Stimulated activated CD4-positive, alpha-beta T cell treated with anti-CD3 and anti-CD28 coated beads, Interleukin-15, amount 100 ng/mL, for 48 hours (primary cell): ENCODE measurements at regions not wholly inside any gene's neighbourhood (a gene's known extent, or its start where the extent isn't known, plus 50 kb on each side); places are given as distances from the start of the nearest gene placed in this dataset.

Experiments
- DNase-seq, 2 donors: peaks; one replicate each; pipeline ENCODE4 v3.0.0-alpha.2; 2020; ENCODE audit warnings: low read depth in 2 of 2

DNA sequence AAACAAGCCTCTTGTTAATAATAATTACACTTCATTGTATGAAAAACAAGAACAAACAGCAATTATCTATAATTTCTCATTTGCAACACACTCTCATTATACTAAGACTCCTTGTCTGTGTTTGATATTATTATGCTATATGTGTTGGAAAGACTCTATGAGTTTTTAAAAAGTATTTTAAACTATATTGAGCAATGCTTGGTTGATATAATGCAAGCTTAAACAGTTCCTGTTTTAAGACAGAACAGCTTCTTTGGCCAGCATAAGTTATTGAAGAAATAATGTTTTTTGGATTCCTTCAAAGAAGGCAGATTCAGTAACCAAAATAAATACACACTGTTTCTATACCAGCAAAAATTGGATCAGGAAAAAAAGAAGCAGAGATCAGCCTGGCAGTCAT lies 871.4 kb downstream of the MAT2B start:
- no peak for DNase-seq

DNA sequence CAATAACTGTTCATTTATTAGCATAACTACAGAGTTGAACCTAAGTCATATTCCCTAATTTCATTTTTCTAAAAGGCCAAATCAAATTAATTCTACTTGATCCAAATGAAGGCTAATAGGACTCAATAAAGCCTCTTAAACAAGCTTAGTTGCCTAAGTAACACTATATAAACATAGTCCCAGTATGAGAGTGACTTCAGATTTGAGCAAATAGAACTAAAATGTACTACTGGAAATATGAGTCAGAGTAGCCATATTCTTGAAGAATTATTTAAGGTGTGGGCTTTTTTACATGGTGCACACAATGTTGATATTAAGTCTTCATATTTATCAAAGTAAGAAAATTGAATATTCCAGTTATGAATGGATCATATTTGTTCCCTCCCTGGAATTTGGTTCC lies 872.3 kb downstream of the MAT2B start:
- DNase-seq = no peak

DNA sequence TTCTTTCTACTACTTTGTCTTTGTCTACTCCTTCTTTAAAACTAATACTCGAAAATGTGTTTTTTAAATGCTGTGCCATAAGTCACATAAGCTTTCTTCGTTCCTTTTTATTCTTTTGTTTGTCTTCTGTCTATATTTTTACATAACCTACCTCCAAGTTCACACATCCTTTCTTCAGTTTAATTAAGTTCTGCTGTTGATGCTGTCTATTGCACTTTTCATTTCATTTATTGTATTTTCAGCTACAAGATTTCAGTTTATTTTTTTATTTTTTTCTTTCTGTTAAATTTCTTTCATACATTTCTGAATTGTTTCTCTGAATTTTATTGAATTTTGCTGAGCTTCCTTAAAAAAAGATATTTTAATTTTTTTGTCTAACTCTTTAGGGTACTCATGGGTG lies 878.2 kb downstream of the MAT2B start:
- no peak for DNase-seq

DNA sequence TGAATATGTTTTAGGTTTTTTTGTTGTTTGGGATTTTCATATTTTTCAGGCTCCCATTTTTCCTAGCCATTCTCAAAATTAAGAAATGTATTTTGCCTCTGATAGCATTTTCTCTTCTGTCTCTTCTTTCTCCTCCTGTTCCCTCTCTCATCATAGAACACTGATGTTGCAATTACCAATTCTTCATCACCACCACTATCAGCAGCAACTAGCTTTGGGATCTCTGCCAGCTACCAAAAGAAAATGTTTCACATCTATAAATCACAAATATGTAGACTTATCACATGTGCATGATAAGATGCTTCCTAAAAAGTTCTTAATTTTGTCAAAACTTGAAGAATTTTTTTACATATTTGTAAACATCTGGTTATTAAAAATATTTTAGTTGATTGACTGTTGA lies 887.1 kb downstream of the MAT2B start:
- no peak for DNase-seq

DNA sequence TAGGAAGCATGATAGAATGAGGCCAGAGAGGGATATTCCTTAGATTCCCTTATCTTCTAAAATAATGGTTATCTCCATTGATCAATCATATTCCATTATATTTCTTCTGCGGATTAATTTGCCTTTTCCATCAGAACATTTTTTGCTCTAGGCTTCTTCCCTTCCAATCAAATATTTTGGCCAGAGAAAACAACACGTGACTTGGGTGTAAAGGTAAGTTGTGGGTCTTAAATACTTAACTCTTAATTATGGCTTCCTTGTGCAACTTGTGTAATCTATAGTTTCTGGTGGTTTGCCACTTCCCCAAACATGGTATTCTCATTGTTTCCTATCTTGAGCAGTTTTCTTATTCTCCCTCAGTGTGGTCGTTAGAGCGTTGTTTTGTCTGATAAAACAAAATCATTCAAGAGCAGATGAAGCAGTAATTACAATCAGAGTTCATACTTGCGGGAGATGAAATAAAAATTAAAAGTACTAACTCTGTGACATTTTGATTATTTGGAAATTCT lies 889.3 kb downstream of the MAT2B start:
- no peak for DNase-seq

DNA sequence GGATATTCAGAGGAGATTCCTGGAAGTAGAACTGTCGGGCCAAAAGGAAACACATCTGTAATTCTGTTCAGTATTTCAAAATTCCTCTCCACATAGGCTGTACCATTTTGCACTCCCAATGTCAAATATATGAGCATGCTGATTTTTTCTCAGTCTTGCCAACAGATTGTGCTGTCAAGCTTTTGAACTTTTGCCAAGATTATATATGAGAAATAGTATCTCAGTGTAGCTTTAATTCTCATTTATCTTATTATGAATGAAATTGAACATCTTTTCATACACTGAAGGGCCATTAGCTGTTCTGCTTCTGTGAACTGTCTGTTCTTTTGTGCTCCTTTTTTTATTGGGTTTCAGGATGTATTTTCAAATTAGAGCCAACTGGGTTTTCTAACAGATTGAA lies 907.1 kb downstream of the MAT2B start:
- DNase-seq = no peak

DNA sequence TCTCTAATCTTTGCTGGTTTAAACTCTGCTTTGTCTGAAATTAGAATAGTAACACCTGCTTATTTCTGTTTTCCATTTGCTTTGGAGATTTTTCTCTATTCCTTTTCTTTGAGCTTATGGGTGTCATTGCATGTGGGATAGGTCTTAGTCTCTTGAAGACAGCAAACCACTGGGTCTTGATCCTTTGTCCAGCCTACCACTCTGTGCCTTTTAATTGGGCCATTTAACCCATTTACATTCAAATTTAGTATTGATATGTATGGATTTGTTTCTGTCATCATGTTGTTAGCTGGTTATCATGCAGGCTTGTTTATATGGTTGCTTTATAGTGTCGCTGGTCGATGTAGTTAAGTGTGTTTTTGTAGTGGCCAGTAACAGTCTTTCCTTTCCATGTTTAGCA lies 914.7 kb downstream of the MAT2B start:
- no peak for DNase-seq

DNA sequence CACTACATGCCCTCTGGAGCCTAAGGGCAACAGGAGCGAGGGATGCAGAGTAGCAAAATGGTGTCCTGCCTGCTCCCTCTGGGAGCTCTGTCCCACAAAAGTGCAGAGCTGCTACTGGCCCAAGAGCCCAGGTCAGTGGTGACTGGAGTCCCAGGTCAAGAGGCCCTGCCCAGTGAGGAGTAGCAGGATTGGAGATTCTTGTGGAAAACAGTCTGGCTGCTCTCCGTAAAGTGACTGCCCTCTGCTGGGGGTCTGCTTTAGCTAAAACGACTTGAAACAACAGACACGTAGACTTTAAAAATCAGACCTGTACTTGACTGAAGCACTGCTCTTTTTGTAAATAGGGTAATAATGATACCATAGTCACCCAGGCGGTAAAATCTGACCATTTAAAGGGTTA lies 917.0 kb downstream of the MAT2B start:
- no peak for DNase-seq

DNA sequence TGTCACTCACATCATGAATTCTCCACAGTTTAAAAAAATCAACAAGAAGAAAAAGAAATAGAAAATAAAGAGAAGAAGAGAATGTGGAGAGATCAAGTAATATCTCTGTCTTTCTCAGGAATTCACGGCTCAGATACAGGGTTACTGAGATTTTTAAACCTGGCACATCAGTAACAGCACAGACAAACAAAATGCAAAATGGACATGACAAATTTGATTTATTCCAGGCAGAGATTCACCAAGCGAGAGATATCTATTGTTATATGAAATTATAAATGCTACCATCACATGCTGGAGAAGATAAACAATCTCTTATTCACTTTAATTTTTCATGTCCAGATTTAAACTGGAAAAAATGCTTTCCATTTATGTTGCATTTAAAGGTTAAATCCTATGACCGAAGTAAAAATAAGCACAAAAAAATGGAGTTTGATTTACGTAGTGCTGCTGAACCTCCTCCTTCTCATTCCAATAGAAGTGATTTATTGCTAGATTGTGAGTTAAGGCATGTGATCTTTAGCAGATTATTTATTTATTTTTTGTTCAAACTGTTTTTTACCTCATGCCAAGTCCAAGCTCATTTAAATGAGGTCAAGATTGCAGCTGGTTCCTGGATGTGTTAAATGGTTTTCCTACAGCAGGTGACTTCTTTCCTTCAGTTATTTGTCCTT lies 926.4 kb downstream of the MAT2B start:
- no peak for DNase-seq

DNA sequence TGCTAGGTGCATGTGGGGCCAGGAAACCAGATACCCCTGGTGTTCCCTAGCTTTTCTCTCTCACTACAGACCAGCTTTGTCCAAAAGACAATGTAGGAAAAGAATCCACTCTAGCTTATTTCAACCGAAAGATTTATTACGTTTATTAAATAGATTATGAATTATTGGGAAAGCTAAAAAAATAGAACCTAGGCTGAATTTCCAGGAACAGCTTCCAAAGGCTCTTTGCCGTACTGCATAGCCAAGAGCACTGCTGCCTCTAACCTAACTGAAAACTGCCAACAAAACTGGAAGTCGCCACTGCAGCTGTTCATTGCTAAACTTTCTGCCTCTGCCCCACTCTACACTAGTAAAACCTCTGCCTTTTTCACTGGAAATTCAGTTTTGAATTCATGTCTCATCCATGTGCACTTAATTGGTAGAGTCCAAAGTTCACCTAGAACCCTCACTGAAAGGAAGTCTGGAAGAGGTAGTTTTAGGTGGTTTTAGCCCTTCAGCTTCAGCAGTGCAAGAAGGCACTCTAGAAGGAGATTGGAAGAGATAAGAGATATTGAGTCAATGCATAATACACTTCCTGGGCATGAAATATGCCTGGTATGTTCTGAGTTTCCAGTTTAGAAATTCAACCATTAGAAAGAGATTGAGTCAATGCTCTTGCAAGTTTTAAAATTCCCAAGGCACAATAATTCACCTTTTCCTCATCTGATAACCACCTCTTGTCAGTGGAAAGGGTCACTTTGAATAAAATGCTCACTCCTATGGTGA lies 927.9 kb downstream of the MAT2B start:
- no peak for DNase-seq

DNA sequence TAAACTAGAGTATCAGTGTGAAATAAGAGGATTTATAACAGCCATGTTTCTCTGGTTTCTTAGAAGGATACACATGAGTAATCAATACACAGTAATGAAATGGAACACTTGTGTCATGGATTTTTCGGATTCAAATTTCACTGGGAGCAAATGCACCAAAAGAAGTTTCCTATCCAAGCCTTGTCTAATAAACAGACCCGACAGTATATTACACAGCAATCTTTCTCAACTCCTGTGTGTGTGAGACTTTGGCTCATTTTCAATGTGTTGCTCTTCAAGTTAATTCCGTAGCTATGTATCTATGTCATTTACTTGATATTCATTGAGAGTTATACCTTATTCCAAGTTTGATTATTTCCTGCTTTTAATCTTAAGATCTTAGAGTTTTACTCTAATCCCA lies 930.2 kb downstream of the MAT2B start:
- no peak for DNase-seq

DNA sequence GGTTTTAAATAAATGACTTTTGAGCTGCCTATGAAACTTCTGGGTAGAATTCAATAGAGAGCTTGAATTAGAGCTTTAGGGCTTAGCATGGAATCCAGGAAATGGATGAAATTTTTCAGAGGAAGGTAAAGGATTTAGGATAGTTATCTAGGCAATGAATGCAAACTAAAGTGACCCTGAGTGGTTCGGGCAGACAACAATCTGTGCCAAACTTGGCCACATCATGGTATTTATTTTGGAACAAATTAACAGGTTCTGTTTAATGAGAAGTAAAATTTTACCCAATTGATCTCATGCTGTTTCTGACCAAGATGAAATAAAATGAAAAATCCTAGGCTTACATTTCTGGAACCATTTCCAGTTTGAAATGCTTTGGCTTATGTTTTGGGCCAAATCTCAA lies 934.4 kb downstream of the MAT2B start:
- DNase-seq = no peak

DNA sequence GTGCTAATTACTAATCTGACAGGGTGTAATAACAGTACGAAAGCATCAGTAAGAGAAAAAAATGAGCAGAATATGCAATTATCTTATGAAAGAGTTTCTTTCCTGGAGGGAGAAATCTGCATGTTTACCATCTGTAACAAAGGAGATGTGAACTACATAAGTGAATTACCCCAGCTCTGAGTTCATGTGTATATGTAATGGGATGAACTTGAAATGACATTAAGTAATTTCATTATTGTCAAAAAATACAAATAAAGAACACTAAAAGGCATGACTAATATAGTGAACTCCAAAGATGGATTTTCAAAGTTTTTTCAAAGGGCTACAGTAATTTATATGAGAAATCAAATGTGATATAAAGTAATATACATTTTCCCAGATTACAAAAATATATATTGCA lies 944.0 kb downstream of the MAT2B start:
- no peak for DNase-seq

DNA sequence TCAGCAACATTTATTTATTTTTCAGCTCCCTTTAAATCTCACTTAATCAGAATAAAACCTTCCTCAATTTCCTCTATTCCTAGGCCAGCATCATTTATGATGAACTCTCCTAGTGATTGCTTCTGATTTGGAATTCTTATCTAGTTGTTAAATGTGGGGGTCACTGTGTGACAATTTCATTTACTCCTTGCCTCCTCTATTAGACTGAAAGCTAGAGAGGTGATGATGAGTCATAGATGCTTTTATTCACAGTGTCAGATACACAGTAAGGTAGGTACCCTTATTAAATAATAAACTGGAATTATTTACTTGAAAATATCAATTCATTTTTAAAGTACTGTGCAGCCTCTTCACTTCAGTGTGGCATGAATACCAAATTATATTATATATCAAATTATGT lies 960.6 kb downstream of the MAT2B start:
- no peak for DNase-seq

DNA sequence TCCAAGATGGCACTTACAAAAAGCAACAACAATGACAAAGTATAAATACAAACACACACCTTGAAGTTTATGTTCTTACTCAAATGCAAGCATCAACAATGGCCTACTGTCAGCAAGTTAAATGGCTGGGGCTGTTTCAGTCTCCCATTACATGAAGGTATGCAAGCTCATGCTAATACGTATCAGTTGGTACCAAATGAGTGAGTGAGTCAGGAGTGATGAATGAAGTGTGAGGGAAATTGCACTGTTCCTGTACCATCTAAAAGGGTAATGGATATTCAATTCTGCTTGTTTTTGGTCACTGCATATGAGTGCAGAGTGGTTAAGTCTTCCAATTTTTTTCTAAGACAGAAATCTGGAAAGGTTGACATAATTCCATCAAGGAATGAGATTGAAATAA lies 964.9 kb downstream of the MAT2B start:
- no peak for DNase-seq

DNA sequence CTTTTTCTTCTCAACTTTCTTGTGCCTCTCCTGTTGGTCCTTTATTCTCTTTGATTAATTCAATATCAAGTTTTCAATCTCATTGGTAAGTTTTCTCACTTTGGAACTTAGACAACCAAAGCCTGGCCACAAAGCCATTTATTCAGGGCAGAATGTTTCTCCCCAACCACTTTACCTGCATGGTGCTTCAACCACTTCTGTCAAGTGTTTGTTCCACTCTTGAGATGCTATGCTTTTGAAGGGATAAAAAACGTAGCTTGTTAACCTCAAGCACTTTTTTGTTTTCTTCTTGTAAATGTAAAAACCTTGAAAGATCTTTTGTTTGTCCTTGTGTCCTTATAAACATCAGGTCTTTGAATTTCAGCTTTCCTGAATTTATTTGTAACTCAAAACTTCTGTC lies 966.7 kb downstream of the MAT2B start:
- no peak for DNase-seq

DNA sequence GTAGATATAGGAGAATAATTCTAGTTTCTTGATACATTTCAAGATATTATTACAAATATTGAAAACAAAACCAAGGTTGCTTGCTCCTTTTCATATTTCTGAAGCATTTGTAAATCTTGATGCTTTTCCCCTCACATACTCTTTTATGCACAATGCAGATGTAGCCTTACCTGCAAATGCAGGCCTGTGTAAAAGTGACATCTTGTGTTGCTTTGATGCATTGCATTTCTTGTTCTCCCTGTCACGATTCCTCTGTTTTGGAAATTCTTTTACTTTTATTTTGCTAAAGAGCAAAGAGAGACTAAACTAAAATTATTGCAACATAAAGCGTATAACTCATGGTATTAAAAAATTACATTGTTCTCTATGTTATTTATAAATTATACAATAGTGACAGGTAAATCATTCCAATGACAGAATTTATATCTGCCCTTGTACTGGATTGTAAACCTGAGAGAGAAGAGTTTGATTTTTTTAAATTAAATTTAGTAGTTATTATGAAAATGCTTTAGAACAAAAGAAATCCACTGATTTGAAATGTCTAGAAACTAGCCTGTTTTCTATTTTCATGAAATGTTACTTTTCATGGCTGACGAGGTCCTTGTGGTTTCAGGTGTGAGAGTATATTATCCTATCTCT lies 970.0 kb downstream of the MAT2B start:
- no peak for DNase-seq

DNA sequence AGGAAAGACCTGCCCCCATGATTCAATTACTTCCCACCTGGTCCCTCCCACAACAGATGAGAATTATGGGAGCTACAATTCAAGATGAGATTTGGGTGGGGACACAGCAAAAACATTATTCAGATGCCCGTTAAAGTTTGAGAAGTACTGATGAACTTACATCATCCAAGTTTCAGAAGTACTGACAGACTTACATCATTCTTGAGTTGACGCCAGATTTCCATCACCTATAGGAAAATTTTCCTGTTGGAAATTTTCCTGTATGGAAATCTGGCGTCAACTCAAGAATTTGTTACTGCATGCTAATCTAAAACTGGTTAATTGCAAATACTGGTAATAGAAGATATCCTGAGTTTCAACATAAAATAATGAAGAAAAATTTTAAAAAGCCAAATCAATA lies 975.9 kb downstream of the MAT2B start:
- no peak for DNase-seq

DNA sequence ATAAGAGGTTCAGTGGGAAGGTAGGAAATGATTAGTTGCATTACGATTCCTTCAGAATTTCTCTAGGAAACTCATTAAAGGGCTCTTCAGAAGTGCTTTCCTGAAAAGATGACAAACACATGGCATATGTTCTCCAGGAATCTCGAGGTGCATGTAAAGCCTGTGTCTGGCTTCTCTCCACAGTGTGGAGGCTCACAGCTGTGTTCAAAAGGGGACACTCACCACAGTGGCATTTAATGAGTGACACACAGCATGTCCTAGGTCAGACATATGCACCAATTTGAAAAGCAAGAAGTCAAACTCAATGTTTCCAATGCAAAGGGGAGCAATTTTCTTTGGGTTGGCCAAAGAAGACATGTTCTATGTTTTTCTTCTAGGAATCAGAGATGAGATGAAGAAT lies 976.9 kb downstream of the MAT2B start:
- no peak for DNase-seq

DNA sequence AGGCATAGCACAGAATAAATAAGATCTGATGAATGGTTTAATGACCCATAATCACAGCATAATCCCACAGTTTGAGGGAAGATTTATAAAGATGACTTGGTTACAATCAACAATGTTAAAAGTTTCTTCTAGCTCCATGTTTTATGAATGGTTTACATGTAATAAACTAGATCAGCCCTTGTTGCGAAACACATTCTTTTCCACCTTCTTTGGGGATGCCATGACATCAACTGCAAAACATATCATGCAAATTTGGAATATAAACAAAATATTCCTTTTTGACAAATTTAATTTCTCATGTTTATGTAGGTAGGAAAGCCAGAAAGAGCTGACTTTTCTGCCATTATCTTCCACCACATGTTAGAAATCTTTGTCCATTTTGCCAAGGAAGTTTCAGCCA lies 979.5 kb downstream of the MAT2B start:
- no peak for DNase-seq

DNA sequence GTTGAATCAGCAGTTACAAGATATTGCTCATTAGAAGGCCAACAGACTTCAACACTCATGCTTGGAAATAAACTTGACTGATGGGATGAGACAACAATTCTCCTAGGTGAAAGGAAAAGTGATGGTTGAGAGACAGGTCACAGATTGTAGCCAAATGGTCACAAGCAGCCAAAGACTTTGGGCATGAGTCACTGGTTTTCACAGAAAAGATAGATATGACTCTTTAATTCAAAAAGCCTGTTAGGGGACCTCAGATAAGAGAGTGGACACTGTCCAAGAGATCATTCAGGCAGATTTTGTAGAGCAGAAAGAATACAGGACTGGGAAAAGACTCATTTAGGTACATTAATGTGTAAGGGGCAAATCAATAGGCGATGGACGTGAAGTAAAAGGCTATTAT lies 982.5 kb downstream of the MAT2B start:
- no peak for DNase-seq

DNA sequence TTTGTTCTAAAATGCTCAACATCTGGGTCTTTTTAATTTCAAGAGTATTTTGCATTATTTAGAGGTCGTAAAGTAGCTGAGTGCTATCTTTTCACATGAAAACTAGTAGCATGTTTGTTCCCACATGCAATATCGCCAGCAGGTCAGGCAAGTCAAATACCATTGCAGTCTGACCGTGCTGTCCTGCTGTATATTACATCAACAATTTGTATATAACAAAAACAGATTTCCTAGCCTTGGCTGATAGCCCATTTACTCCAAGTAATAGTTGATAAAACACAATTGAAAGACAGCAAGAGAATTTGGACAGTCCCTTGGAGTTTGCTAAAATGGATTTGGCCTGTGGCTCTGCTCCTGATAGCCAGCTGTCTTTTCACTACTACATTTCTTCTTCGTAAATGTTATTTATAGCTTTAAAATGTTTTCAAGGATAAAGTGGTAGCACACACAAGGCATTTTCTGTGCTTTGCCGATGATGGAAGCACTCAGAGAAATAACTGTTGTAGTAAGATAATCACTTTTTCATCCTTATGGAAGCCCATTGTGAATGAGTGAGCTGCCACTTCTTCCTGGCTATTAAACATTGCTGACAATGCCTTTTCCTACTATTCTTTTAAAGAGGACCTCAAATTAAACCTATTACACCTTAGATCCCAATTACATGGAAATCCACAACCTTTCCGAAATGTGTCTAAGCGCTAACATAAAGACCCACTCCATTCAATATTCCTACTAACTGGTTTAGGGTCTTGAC lies 992.1 kb downstream of the MAT2B start:
- DNase-seq = no peak
